HEK293 (cell line): ENCODE measurements at regions not wholly inside any gene's neighbourhood (a gene's known extent, or its start where the extent isn't known, plus 50 kb on each side); places are given as distances from the start of the nearest gene placed in this dataset.

Experiments used
- CTCF ChIA-PET: fragments of 350-600 bp; formaldehyde crosslinking; extraction: SDS; loops from one replicate; lab custom pipeline; 2021; ENCODE audit warnings: antibody characterized with exemption; lab: Yijun Ruan, JAX
- POLR2A ChIA-PET: fragments of 300-600 bp; formaldehyde crosslinking; extraction: SDS; loops from one replicate; lab custom pipeline; 2020; ENCODE audit warnings: antibody characterized with exemption, inconsistent platforms; lab: Yijun Ruan, JAX
- H3K27ac ChIP-seq: fragments of 200-500 bp; sonication (Bioruptor generic); 2 replicates; pipeline ENCODE4 v1.5.1; 2014; ENCODE audit warnings: low read depth, low read length, control low read depth, inconsistent platforms; ENCODE audit errors: extremely low read depth
- H3K36me3 ChIP-seq, 2 experiments: fragments of 200-500 bp in 1 of 2; sonication (Bioruptor generic) in 1 of 2; 1 replicate in 1 of 2; 2 replicates in 1 of 2; pipeline ENCODE4 v1.5.1; 2014 to 2017; ENCODE audit warnings: inconsistent platforms in 2 of 2, low read length in 2 of 2; ENCODE audit not compliant: control insufficient read depth in 2 of 2, insufficient read depth in 1 of 2
- H3K4me1 ChIP-seq: fragments of 200-500 bp; sonication (Bioruptor generic); 2 replicates; pipeline ENCODE4 v1.5.1; 2014; ENCODE audit warnings: mild to moderate bottlenecking, low read length, inconsistent platforms; ENCODE audit not compliant: control insufficient read depth, insufficient read depth
- H3K4me3 ChIP-seq: 2 replicates; pipeline ENCODE4 v1.5.1; 2011; ENCODE audit warnings: low read depth, mild to moderate bottlenecking, control low read depth, low read length, moderate library complexity
- H3K9me3 ChIP-seq: fragments of 200-500 bp; sonication (Bioruptor generic); 2 replicates; pipeline ENCODE4 v1.5.1; 2014; ENCODE audit warnings: low read depth, low read length, inconsistent platforms; ENCODE audit not compliant: control insufficient read depth, insufficient read depth
- BCL11A ChIP-seq: fragments of 450-650 bp; formaldehyde crosslinking; IDR thresholded peaks from 2 replicates; pipeline ENCODE4 v1.5.1; 2016; ENCODE audit warnings: low read depth, missing biosample characterization, missing genetic modification characterization
- BCL11B ChIP-seq: fragments of 450-650 bp; formaldehyde crosslinking; IDR thresholded peaks from 2 replicates; pipeline ENCODE4 v1.5.1; 2016; ENCODE audit warnings: low read depth, missing biosample characterization, missing genetic modification characterization
- KLF16 ChIP-seq: fragments of 450-650 bp; formaldehyde crosslinking; IDR thresholded peaks from 2 replicates; pipeline ENCODE4 v1.5.1; 2017; ENCODE audit warnings: missing biosample characterization, missing genetic modification characterization
- KLF8 ChIP-seq: fragments of 450-650 bp; formaldehyde crosslinking; IDR thresholded peaks from 2 replicates; pipeline ENCODE4 v1.5.1; 2016; ENCODE audit warnings: missing biosample characterization, missing genetic modification characterization
- ZBTB17 ChIP-seq: fragments of 450-650 bp; formaldehyde crosslinking; IDR thresholded peaks from 2 replicates; pipeline ENCODE4 v1.5.1; 2016; ENCODE audit warnings: missing biosample characterization, missing genetic modification characterization
- ZFP37 ChIP-seq: fragments of 450-650 bp; formaldehyde crosslinking; IDR thresholded peaks from 2 replicates; pipeline ENCODE4 v1.5.1; 2016; ENCODE audit warnings: missing biosample characterization, missing genetic modification characterization
- ZNF133 ChIP-seq: fragments of 450-650 bp; formaldehyde crosslinking; IDR thresholded peaks from 2 replicates; pipeline ENCODE4 v1.5.1; 2016; ENCODE audit warnings: missing biosample characterization, missing genetic modification characterization
- ZNF202 ChIP-seq: fragments of 450-650 bp; formaldehyde crosslinking; IDR thresholded peaks from 2 replicates; pipeline ENCODE4 v1.5.1; 2016; ENCODE audit warnings: missing biosample characterization, missing genetic modification characterization, borderline replicate concordance
- ZNF501 ChIP-seq: fragments of 450-650 bp; formaldehyde crosslinking; IDR thresholded peaks from 2 replicates; pipeline ENCODE4 v1.5.1; 2016; ENCODE audit warnings: missing biosample characterization, missing genetic modification characterization
- ZNF610 ChIP-seq: fragments of 450-650 bp; formaldehyde crosslinking; IDR thresholded peaks from 2 replicates; pipeline ENCODE4 v1.5.1; 2016; ENCODE audit warnings: missing biosample characterization, missing genetic modification characterization, borderline replicate concordance
- ZNF624 ChIP-seq: fragments of 450-650 bp; formaldehyde crosslinking; IDR thresholded peaks from 2 replicates; pipeline ENCODE4 v1.5.1; 2017; ENCODE audit warnings: missing biosample characterization, missing genetic modification characterization
- ZNF791 ChIP-seq: fragments of 450-650 bp; formaldehyde crosslinking; IDR thresholded peaks from 2 replicates; pipeline ENCODE4 v1.5.1; 2016; ENCODE audit warnings: missing biosample characterization, missing genetic modification characterization
- ZSCAN23 ChIP-seq: fragments of 450-650 bp; formaldehyde crosslinking; IDR thresholded peaks from 2 replicates; pipeline ENCODE4 v1.5.1; 2016; ENCODE audit warnings: missing biosample characterization, missing genetic modification characterization
- ZXDB ChIP-seq: fragments of 450-650 bp; formaldehyde crosslinking; IDR thresholded peaks from 2 replicates; pipeline ENCODE4 v1.5.1; 2016; ENCODE audit warnings: missing biosample characterization, missing genetic modification characterization
- TF ChIP-seq, protein P1 (sequence below): fragments of 450-650 bp; formaldehyde crosslinking; IDR thresholded peaks from 2 replicates; pipeline ENCODE4 v1.5.1; 2016; ENCODE audit warnings: missing biosample characterization, missing genetic modification characterization
- TF ChIP-seq, protein P2 (sequence below): fragments of 450-650 bp; formaldehyde crosslinking; IDR thresholded peaks from 2 replicates; pipeline ENCODE4 v1.5.1; 2016; ENCODE audit warnings: missing biosample characterization, missing genetic modification characterization
- TF ChIP-seq, protein P3 (sequence below): fragments of 450-650 bp; formaldehyde crosslinking; IDR thresholded peaks from 2 replicates; pipeline ENCODE4 v1.5.1; 2016; ENCODE audit warnings: missing biosample characterization, missing genetic modification characterization
- TF ChIP-seq, protein P4 (sequence below): fragments of 450-650 bp; formaldehyde crosslinking; optimal IDR thresholded peaks from 2 replicates; pipeline ENCODE3; 2016; ENCODE audit warnings: missing biosample characterization, mild to moderate bottlenecking, missing genetic modification characterization
- TF ChIP-seq, protein P5 (sequence below): fragments of 450-650 bp; formaldehyde crosslinking; IDR thresholded peaks from 2 replicates; pipeline ENCODE4 v1.5.1; 2016; ENCODE audit warnings: missing biosample characterization, missing genetic modification characterization

DNA sequence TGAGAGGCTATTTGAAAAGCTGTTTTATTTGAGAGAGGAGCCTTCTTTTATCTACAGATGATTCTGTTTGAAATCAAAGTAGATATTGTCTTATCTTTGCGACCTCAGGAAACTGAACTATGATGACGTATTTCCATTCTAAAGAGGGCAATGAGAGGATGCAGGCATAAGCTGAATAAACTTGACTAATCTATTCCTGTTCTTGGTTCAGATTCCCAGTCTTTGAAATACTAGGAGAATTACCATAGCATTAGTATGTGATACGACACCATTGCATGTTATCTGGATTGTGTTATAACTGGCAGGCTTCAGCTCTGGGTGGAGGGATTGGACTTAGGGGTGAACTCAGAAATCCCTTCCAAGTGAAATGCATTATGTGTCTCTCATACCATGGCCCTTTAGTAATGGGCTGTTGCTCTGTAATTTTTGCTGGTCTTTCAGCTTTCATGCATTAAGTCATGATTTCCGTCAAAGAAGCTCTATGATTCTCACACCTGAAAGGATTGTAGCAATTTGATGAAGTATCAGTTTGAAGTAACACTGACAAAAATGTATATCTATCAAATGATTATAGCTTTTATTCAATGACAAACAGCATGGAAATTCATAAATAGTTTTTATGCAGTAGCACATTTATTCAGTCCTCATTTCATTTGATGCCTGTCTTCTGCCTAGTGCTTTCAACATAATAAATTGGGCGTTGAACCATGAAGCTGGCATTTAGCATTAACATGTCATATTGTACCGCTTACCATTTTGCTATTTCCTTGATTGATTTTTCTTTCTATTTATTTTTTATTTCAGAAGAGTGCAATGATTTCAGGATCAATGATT, 138.4 kb upstream of the SPACA1 start (continued):
- TF ChIP-seq, protein P1, sequence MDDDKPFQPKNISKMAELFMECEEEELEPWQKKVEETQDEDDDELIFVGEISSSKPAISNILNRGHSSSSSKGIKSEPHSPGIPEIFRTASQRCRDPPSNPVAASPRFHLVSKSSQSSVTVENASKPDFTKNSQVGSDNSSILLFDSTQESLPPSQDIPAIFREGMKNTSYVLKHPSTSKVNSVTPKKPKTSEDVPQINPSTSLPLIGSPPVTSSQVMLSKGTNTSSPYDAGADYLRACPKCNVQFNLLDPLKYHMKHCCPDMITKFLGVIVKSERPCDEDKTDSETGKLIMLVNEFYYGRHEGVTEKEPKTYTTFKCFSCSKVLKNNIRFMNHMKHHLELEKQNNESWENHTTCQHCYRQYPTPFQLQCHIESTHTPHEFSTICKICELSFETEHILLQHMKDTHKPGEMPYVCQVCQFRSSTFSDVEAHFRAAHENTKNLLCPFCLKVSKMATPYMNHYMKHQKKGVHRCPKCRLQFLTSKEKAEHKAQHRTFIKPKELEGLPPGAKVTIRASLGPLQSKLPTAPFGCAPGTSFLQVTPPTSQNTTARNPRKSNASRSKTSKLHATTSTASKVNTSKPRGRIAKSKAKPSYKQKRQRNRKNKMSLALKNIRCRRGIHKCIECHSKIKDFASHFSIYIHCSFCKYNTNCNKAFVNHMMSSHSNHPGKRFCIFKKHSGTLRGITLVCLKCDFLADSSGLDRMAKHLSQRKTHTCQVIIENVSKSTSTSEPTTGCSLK (tag by site-specific recombination), result no peak
- TF ChIP-seq ZNF202 (tag by site-specific recombination) (no peak), ZXDB (0 out of 2 replicates have a peak, but pooled peaks have one; percentile 17), ZNF133 (tag by site-specific recombination) (no peak), ZSCAN23 (no peak)

DNA sequence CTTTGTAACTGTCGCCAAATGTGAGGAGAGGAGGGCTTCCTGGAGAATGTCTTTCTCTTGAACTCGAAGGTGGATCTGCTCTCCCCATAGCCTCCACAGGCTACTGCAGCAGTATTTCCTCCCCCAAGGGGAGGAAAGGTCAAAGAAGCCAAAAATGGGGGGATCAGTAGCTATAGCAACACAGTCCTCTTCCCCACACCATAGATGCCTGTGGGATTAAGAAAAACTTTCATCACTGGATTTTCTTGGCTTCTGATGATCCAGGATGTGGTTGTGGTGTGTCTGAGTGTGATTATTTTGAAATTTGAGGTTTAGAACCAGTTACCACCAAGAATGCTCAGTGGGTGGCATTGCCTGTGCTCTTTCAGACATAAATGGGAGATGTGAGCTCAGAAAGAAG, 140.1 kb upstream of the SPACA1 start:
- no peak for TF ChIP-seq ZNF624 (tag by site-specific recombination)
- no peak for TF ChIP-seq ZFP37
- TF ChIP-seq, protein P2, sequence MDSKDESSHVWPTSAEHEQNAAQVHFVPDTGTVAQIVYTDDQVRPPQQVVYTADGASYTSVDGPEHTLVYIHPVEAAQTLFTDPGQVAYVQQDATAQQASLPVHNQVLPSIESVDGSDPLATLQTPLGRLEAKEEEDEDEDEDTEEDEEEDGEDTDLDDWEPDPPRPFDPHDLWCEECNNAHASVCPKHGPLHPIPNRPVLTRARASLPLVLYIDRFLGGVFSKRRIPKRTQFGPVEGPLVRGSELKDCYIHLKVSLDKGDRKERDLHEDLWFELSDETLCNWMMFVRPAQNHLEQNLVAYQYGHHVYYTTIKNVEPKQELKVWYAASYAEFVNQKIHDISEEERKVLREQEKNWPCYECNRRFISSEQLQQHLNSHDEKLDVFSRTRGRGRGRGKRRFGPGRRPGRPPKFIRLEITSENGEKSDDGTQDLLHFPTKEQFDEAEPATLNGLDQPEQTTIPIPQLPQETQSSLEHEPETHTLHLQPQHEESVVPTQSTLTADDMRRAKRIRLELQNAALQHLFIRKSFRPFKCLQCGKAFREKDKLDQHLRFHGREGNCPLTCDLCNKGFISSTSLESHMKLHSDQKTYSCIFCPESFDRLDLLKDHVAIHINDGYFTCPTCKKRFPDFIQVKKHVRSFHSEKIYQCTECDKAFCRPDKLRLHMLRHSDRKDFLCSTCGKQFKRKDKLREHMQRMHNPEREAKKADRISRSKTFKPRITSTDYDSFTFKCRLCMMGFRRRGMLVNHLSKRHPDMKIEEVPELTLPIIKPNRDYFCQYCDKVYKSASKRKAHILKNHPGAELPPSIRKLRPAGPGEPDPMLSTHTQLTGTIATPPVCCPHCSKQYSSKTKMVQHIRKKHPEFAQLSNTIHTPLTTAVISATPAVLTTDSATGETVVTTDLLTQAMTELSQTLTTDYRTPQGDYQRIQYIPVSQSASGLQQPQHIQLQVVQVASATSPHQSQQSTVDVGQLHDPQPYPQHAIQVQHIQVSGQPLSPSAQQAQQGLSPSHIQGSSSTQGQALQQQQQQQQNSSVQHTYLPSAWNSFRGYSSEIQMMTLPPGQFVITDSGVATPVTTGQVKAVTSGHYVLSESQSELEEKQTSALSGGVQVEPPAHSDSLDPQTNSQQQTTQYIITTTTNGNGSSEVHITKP, result no peak
- no peak for TF ChIP-seq KLF16 (tag by site-specific recombination)
- TF ChIP-seq, protein P3, sequence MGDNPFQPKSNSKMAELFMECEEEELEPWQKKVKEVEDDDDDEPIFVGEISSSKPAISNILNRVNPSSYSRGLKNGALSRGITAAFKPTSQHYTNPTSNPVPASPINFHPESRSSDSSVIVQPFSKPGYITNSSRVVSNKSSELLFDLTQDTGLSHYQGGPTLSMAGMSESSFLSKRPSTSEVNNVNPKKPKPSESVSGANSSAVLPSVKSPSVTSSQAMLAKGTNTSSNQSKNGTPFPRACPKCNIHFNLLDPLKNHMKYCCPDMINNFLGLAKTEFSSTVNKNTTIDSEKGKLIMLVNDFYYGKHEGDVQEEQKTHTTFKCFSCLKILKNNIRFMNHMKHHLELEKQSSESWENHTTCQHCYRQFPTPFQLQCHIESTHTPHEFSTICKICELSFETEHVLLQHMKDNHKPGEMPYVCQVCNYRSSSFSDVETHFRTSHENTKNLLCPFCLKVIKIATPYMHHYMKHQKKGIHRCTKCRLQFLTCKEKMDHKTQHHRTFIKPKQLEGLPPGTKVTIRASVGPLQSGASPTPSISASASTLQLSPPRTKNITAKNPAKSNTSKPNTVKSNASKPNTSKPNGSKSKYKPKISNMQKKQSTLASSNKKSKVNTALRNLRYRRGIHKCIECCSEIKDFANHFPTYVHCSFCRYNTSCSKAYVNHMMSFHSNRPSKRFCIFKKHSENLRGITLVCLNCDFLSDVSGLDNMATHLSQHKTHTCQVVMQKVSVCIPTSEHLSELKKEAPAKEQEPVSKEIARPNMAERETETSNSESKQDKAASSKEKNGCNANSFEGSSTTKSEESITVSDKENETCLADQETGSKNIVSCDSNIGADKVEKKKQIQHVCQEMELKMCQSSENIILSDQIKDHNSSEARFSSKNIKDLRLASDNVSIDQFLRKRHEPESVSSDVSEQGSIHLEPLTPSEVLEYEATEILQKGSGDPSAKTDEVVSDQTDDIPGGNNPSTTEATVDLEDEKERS, result no peak
- Histone ChIP-seq H3K36me3 (no peaks in the 10 kb centered on the region), H3K9me3 (no peaks in the 10 kb centered on the region), H3K27ac (no peak overlapping the region), H3K4me1 (no peaks in the 10 kb centered on the region; the same call in 1 of the 2 replicates), H3K4me3 (no peak overlapping the region)
- ChIA-PET CTCF (interaction anchor here (4.4 kb wide), 1 partner anchor 22 kb away, joined by 14 read pairs; no protein-coding TSS in a partner anchor), POLR2A (no interaction called here)

DNA sequence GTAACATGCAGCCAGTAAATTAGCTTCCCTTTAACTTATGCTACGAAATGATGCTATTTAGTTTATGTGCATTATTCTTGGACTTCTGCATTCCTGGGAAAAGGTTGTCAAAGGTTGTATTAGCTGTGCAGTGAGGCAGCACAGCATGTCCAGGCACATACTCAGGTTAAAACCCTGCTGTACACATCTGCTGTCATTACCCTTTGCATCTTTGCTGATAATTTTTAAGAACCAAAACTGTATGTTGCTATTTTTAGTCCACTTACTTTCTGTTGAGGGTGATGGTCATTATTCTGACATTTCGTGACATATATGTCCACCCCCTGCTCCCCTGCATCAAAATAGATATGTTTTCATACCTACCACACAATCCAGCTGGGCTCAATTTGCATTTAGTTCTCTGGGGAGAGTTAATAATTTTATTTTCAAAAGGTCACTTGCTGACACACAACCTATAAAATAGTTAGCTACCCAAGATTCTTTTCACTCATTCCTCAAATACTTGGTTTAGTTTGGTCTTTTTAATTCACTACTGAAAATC, 142.5 kb upstream of the SPACA1 start:
- CTCF ChIA-PET, result interaction anchor here (0.7 to 1.1 kb wide), 3 partner anchors 13 to 73 kb away, joined by 3 read pairs; no protein-coding TSS in a partner anchor
- Histone ChIP-seq H3K36me3 (no peaks in the 10 kb centered on the region), H3K27ac (no peak overlapping the region), H3K4me3 (no peak overlapping the region), H3K4me1 (no peaks in the 10 kb centered on the region; the same call in 1 of the 2 replicates), H3K9me3 (no peaks in the 10 kb centered on the region)
- POLR2A ChIA-PET, result interaction anchor here (0.6 kb wide), 1 partner anchor 291 kb away, joined by 3 read pairs; no protein-coding TSS in a partner anchor
- TF ChIP-seq ZBTB17 (tag by site-specific recombination) (no peak), KLF8 (tag by site-specific recombination) (no peak), ZNF791 (no peak), ZNF610 (tag by site-specific recombination) (no peak), BCL11A (no peak), ZXDB (no peak), BCL11B (tag by site-specific recombination) (no peak), ZNF501 (no peak)
- TF ChIP-seq, protein P4, sequence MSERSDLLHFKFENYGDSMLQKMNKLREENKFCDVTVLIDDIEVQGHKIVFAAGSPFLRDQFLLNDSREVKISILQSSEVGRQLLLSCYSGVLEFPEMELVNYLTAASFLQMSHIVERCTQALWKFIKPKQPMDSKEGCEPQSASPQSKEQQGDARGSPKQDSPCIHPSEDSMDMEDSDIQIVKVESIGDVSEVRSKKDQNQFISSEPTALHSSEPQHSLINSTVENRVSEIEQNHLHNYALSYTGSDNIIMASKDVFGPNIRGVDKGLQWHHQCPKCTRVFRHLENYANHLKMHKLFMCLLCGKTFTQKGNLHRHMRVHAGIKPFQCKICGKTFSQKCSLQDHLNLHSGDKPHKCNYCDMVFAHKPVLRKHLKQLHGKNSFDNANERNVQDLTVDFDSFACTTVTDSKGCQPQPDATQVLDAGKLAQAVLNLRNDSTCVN, result no peak
- TF ChIP-seq, protein P5, sequence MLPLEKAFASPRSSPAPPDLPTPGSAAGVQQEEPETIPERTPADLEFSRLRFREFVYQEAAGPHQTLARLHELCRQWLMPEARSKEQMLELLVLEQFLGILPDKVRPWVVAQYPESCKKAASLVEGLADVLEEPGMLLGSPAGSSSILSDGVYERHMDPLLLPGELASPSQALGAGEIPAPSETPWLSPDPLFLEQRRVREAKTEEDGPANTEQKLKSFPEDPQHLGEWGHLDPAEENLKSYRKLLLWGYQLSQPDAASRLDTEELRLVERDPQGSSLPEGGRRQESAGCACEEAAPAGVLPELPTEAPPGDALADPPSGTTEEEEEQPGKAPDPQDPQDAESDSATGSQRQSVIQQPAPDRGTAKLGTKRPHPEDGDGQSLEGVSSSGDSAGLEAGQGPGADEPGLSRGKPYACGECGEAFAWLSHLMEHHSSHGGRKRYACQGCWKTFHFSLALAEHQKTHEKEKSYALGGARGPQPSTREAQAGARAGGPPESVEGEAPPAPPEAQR (tag by site-specific recombination), result no peak
